ENCODE measurements at regions not wholly inside any gene's neighbourhood (a gene's known extent, or its start where the extent isn't known, plus 50 kb on each side); places are given as distances from the start of the nearest gene placed in this dataset.

GRCh38 chrX:10045327-10046000 is 78.3 kb downstream of the CLDN34 start:
- TF ChIP-seq CTCF (IDR thresholded peaks at IDR 0.05; ENCODE audit: borderline replicate concordance, extremely low read depth, low read length, poor library complexity, severe bottlenecking) (no peak), EZH2 (IDR thresholded peaks at IDR 0.05; ENCODE audit: borderline replicate concordance, low read depth, low read length, severe bottlenecking) (no peak)
